ENCODE measurements at regions not wholly inside any gene's neighbourhood (a gene's known extent, or its start where the extent isn't known, plus 50 kb on each side); places are given as distances from the start of the nearest gene placed in this dataset.
"Not testable (repeated sequence)": the region's sequence is repeated elsewhere in the genome, so short reads cannot be mapped to it uniquely, and the experiment has no call there.

DNA sequence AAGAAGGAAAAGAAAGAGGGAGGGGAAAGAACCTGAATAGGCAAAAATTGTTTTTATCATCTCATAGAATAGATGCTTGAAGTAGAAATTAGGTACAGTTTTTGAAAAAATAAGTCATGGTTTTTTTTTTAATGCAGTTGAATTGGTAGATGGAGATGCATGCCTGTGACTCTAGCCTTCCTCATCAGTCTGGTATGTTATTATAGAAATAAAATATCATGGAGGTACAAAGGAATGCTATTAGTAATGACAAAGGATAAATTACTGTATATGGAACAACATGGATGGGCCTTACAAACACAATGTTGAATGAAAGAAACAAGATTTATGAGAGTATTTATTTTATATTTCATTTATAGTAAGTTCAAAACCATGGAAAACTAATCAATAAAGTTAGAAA is 162.4 kb upstream of the GALNT15 start:
- Histone ChIP-seq H3K9me3 (ENCODE audit: low read depth) (no peaks in the 10 kb centered on the region), H2AFZ (peak overlapping the region; percentile 40), H3K9me2 (ENCODE audit: insufficient read depth) (no peaks in the 10 kb centered on the region), H3K27ac (peak overlapping the region; percentile 48), H4K20me1 (ENCODE audit: insufficient read depth) (no peaks in the 10 kb centered on the region), H3F3A (ENCODE audit: insufficient read depth) (peaks cover 21% of the 10 kb centered on the region), H3K4me3 (no peak overlapping the region), H3K36me3 (ENCODE audit: low read depth) (no peaks in the 10 kb centered on the region), H3K4me2 (ENCODE audit: unreplicated experiment) (peak overlapping the region; percentile 49), H3K4me1 (ENCODE audit: insufficient read depth) (peaks cover 27% of the 10 kb centered on the region), H3K9ac (no peak overlapping the region), H3K27me3 (replicated peaks; ENCODE audit: insufficient read depth) (no peaks in the 10 kb centered on the region), H3K79me2 (ENCODE audit: insufficient read depth) (no peaks in the 10 kb centered on the region)
- peak; percentile 77 for DNase-seq
- TF ChIP-seq EZH2phosphoT487 (IDR thresholded peaks at IDR 0.05; ENCODE audit: insufficient read depth, low read depth): no peak
- TF ChIP-seq EZH2 (IDR thresholded peaks at IDR 0.05; ENCODE audit: insufficient read depth, poor library complexity, severe bottlenecking): no peak
- in situ Hi-C loops (cut with MboI): no loop called here

DNA sequence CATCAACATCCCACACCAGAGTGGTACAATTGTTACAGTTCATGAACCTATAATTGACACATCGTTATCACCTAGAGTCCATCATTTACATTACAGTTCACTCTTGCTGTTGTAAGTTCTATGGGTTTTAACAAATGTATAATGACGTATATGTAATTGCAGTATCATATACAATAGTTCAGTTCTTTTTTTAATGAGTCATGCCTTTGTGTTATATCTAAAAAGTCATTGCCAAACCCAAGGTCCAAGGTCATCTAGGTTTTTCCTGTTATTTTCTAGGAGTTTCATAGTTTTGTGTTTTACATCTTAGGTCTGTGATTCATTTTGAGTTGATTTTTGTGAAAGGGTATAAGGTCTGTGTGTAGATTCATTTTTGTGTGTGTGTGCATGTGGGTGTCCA is 160.9 kb upstream of the GALNT15 start:
- no peak overlapping the region for H3K27ac ChIP-seq

GRCh38 chr3:16021801-16022200 is 152.7 kb upstream of the GALNT15 start:
- H4K20me1 ChIP-seq (ENCODE audit: insufficient read depth); in situ Hi-C loops (cut with MboI); H3K4me1 ChIP-seq (ENCODE audit: insufficient read depth); H3K9me3 ChIP-seq (ENCODE audit: low read depth); H3K4me3 ChIP-seq; H3F3A ChIP-seq (ENCODE audit: insufficient read depth); H3K4me2 ChIP-seq (ENCODE audit: unreplicated experiment); H3K9ac ChIP-seq; H3K9me2 ChIP-seq (ENCODE audit: insufficient read depth); H3K79me2 ChIP-seq (ENCODE audit: insufficient read depth); H3K27me3 ChIP-seq (replicated peaks; ENCODE audit: insufficient read depth); H3K27ac ChIP-seq; H3K36me3 ChIP-seq (ENCODE audit: low read depth): not testable (repeated sequence)
- peak; percentile 40 for DNase-seq
- WGBS, 2 experiments (ENCODE audit: low coverage in 1 of 2, low lambda C conversion rate in 2 of 2, missing lambda C conversion rate in 2 of 2): 67 to 76% methylated on average over 4 of the region's 4 CpGs
- peak overlapping the region; percentile 41 for H2AFZ ChIP-seq

More for the DNA sequence above, 160.9 kb upstream of the GALNT15 start:
- 69 to 79% methylated on average over 2 of the region's 2 CpGs for WGBS, 2 experiments (ENCODE audit: low coverage in 1 of 2, low lambda C conversion rate in 2 of 2, missing lambda C conversion rate in 2 of 2)
- Histone ChIP-seq H3K9ac (no peak overlapping the region), H4K20me1 (ENCODE audit: insufficient read depth) (no peaks in the 10 kb centered on the region), H3K4me3 (no peak overlapping the region), H3F3A (ENCODE audit: insufficient read depth) (peaks cover 21% of the 10 kb centered on the region), H3K9me2 (ENCODE audit: insufficient read depth) (no peaks in the 10 kb centered on the region), H3K4me1 (ENCODE audit: insufficient read depth) (peaks cover 27% of the 10 kb centered on the region), H3K9me3 (ENCODE audit: low read depth) (no peaks in the 10 kb centered on the region), H3K27me3 (replicated peaks; ENCODE audit: insufficient read depth) (no peaks in the 10 kb centered on the region), H3K4me2 (ENCODE audit: unreplicated experiment) (no peak overlapping the region), H3K79me2 (ENCODE audit: insufficient read depth) (no peaks in the 10 kb centered on the region), H3K36me3 (ENCODE audit: low read depth) (no peaks in the 10 kb centered on the region), H2AFZ (no peak overlapping the region)
- in situ Hi-C loops (cut with MboI): no loop called here
- DNase-seq: no peak
- TF ChIP-seq EZH2phosphoT487 (IDR thresholded peaks at IDR 0.05; ENCODE audit: insufficient read depth, low read depth): no peak
- no peak for TF ChIP-seq EZH2 (IDR thresholded peaks at IDR 0.05; ENCODE audit: insufficient read depth, poor library complexity, severe bottlenecking)

GRCh38 chr3:16023881-16024280 is 150.6 kb upstream of the GALNT15 start:
- H4K20me1 ChIP-seq (ENCODE audit: insufficient read depth); in situ Hi-C loops (cut with MboI); H3K36me3 ChIP-seq (ENCODE audit: low read depth); H3K9me3 ChIP-seq (ENCODE audit: low read depth); H3K79me2 ChIP-seq (ENCODE audit: insufficient read depth); H3K27ac ChIP-seq; H2AFZ ChIP-seq; H3K27me3 ChIP-seq (replicated peaks; ENCODE audit: insufficient read depth); H3F3A ChIP-seq (ENCODE audit: insufficient read depth); DNase-seq; H3K4me3 ChIP-seq; H3K9me2 ChIP-seq (ENCODE audit: insufficient read depth); H3K4me2 ChIP-seq (ENCODE audit: unreplicated experiment); H3K9ac ChIP-seq: not testable (repeated sequence)
- 84 to 91% methylated on average over 4 of the region's 4 CpGs for WGBS, 2 experiments (ENCODE audit: low coverage in 1 of 2, low lambda C conversion rate in 2 of 2, missing lambda C conversion rate in 2 of 2)
- peaks cover 16% of the 10 kb centered on the region for H3K4me1 ChIP-seq (ENCODE audit: insufficient read depth)

GRCh38 chr3:16024548-16024947 is 149.9 kb upstream of the GALNT15 start:
- H4K20me1 ChIP-seq (ENCODE audit: insufficient read depth): no peaks in the 10 kb centered on the region
- H3K4me1 ChIP-seq (ENCODE audit: insufficient read depth): peaks cover 18% of the 10 kb centered on the region
- H2AFZ ChIP-seq: no peak overlapping the region
- H3K79me2 ChIP-seq (ENCODE audit: insufficient read depth): no peaks in the 10 kb centered on the region
- H3K9ac ChIP-seq: no peak overlapping the region
- H3K9me2 ChIP-seq (ENCODE audit: insufficient read depth): no peaks in the 10 kb centered on the region
- no peak overlapping the region for H3K27ac ChIP-seq
- H3K27me3 ChIP-seq (replicated peaks; ENCODE audit: insufficient read depth): no peaks in the 10 kb centered on the region
- no peak for TF ChIP-seq EZH2 (IDR thresholded peaks at IDR 0.05; ENCODE audit: insufficient read depth, poor library complexity, severe bottlenecking)
- TF ChIP-seq EZH2phosphoT487 (IDR thresholded peaks at IDR 0.05; ENCODE audit: insufficient read depth, low read depth): no peak
- no peak overlapping the region for H3K4me2 ChIP-seq (ENCODE audit: unreplicated experiment)
- H3K36me3 ChIP-seq (ENCODE audit: low read depth): no peaks in the 10 kb centered on the region
- in situ Hi-C loops (cut with MboI): no loop called here
- peaks cover 10% of the 10 kb centered on the region; the same call in 1 of the 2 replicates for H3F3A ChIP-seq (ENCODE audit: insufficient read depth)
- no peak overlapping the region for H3K4me3 ChIP-seq
- 11 to 21% methylated on average over 1 of the region's 1 CpG for WGBS, 2 experiments (ENCODE audit: low coverage in 1 of 2, low lambda C conversion rate in 2 of 2, missing lambda C conversion rate in 2 of 2)
- H3K9me3 ChIP-seq (ENCODE audit: low read depth): no peaks in the 10 kb centered on the region
- DNase-seq: no peak

All from GM23248 (cell line).